ENCODE measurements at regions not wholly inside any gene's neighbourhood (a gene's known extent, or its start where the extent isn't known, plus 50 kb on each side); places are given as distances from the start of the nearest gene placed in this dataset.

DNA sequence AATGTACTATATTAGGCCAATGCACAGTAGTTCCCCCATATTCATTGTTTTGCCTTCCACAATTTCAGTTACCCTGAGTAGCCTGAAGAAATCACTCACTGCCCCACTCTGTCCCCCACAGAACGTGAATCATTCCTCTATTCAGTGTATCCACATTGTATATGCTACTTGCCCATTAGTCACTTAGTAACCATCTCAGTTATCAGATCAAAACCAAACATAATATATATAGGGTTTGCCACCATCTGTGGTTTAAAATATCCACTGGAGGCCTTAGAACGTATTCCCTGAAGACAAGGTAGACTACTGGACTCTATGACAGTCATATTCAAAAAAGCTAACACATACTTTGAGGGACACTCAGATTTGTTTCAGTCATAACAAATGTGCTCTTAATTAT, 465.7 kb upstream of the RGMB start:
- Histone ChIP-seq H3K36me3 (ENCODE audit: control insufficient read depth, insufficient read depth, low read length) (no peaks in the 10 kb centered on the region), H3K4me3 (replicated peaks; ENCODE audit: low read depth, low read length) (no peak overlapping the region), H3K27me3 (replicated peaks; ENCODE audit: control insufficient read depth, insufficient read depth, low read length) (no peaks in the 10 kb centered on the region)
- TF ChIP-seq, protein P1, sequence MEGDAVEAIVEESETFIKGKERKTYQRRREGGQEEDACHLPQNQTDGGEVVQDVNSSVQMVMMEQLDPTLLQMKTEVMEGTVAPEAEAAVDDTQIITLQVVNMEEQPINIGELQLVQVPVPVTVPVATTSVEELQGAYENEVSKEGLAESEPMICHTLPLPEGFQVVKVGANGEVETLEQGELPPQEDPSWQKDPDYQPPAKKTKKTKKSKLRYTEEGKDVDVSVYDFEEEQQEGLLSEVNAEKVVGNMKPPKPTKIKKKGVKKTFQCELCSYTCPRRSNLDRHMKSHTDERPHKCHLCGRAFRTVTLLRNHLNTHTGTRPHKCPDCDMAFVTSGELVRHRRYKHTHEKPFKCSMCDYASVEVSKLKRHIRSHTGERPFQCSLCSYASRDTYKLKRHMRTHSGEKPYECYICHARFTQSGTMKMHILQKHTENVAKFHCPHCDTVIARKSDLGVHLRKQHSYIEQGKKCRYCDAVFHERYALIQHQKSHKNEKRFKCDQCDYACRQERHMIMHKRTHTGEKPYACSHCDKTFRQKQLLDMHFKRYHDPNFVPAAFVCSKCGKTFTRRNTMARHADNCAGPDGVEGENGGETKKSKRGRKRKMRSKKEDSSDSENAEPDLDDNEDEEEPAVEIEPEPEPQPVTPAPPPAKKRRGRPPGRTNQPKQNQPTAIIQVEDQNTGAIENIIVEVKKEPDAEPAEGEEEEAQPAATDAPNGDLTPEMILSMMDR (IDR thresholded peaks at IDR 0.05; ENCODE audit: insufficient read depth, low read length, poor library complexity, severe bottlenecking) = no peak
- DNase-seq (ENCODE audit: extremely low read depth, insufficient read length) = no peak

DNA sequence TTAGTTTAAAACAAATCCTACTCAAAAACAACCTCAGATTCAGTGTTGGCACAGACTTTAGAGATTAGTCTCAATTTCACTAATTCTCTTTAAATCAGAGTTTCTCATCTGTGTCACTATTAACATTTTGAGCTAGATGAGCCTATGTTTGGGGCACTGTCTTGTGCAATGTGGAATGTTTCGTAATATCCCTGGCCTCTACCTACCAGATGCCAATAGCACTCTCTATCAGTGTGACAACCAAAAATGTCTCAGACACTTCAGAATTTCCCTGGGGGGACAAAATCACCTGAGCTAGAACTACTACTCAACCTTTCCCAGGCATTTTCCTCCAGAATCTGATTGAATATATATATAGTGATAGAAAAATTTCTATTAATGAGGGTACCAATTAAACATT, 465.2 kb upstream of the RGMB start:
- Histone ChIP-seq H3K27me3 (replicated peaks; ENCODE audit: control insufficient read depth, insufficient read depth, low read length) (no peaks in the 10 kb centered on the region), H3K36me3 (ENCODE audit: control insufficient read depth, insufficient read depth, low read length) (no peaks in the 10 kb centered on the region), H3K4me3 (replicated peaks; ENCODE audit: low read depth, low read length) (no peak overlapping the region)
- no peak for DNase-seq (ENCODE audit: extremely low read depth, insufficient read length)
- TF ChIP-seq, protein P1 (IDR thresholded peaks at IDR 0.05; ENCODE audit: insufficient read depth, low read length, poor library complexity, severe bottlenecking) = no peak

DNA sequence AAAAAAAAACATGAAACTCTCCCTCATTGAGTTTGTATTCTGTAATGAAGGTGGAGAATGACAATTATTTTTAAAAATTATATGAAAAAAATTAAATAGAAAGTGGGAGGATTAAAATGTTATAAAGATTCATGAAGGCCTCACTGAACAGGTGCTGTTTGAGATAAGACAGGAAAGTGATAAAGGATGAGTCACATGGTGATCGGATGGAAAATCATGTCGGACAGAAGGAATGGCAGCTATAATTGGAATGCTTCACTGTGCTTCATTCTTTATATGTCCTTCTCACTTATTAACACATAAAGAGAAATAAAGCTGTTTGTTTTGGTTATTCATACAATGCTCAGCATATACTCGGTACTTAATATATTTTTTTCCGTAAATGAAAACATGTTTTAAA, 464.5 kb upstream of the RGMB start:
- no peak for DNase-seq (ENCODE audit: extremely low read depth, insufficient read length)
- Histone ChIP-seq H3K36me3 (ENCODE audit: control insufficient read depth, insufficient read depth, low read length) (no peaks in the 10 kb centered on the region), H3K4me3 (replicated peaks; ENCODE audit: low read depth, low read length) (no peak overlapping the region), H3K27me3 (replicated peaks; ENCODE audit: control insufficient read depth, insufficient read depth, low read length) (no peaks in the 10 kb centered on the region)
- TF ChIP-seq, protein P1 (IDR thresholded peaks at IDR 0.05; ENCODE audit: insufficient read depth, low read length, poor library complexity, severe bottlenecking) = no peak

DNA sequence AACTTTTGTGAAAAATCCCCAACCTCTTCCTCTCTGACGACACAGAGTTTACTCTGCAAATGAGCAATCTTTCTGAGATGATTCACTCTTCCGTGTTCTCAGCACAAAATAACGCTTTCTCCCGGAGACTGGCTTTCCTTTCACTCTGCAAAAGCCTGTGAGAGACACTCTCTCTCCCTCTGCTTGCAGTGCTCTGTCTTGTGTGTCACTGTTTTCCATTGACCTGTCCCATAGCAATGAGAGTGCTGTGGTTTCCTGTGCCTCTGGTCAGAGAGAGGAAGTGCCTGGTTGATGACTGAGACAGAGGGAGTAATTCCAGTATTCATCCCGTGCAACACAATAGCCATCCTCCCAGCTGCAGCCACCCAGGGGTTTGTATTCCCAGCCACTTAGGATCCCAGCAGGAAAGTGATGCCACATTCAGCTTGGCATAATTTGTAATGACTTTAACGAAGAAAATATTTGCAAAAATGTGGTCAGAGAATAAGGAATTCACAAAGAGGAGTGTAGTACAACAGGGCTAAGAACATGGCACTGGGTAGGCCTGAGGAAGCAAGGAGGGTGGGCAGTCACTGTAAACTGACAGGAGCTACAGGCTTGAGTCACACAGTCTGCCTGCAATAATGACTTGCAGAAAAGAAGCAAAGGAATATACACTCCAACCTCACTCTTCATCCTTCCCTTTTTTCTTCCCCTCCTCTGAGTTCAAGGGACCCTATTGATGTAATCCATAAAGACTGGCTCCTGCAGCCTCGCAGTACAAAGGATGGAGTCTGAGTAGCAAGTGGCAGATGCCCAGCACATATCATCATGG, 463.5 kb upstream of the RGMB start:
- DNase-seq (ENCODE audit: extremely low read depth, insufficient read length) = peak; percentile 6

DNA sequence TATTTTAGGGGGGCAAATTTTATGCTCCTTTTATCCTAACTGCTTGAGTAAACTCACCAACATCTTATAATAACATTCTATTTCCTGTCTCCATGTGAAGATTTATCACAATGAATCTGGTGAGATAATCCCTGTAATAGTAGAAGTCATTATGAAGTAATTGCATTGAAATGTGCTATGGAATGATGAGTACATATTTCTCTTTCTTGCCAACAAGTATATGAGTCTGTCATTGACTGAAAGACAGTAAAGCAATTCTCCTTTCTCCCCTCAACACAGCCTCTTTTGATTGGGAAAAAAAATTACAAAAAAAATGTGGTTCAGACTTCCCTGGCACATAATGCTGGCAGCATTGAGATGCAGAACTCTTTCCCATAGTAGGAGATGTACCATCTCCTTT, 459.2 kb upstream of the RGMB start:
- no peak for DNase-seq (ENCODE audit: extremely low read depth, insufficient read length)
- no peaks in the 10 kb centered on the region for H3K27me3 ChIP-seq (replicated peaks; ENCODE audit: control insufficient read depth, insufficient read depth, low read length)
- TF ChIP-seq, protein P1 (IDR thresholded peaks at IDR 0.05; ENCODE audit: insufficient read depth, low read length, poor library complexity, severe bottlenecking) = no peak
- H3K36me3 ChIP-seq (ENCODE audit: control insufficient read depth, insufficient read depth, low read length) = no peaks in the 10 kb centered on the region
- H3K4me3 ChIP-seq (replicated peaks; ENCODE audit: low read depth, low read length) = no peak overlapping the region

More for the DNA sequence above, 463.5 kb upstream of the RGMB start:
- no peaks in the 10 kb centered on the region for H3K27me3 ChIP-seq (replicated peaks; ENCODE audit: control insufficient read depth, insufficient read depth, low read length)
- H3K36me3 ChIP-seq (ENCODE audit: control insufficient read depth, insufficient read depth, low read length) = no peaks in the 10 kb centered on the region
- TF ChIP-seq, protein P1 (IDR thresholded peaks at IDR 0.05; ENCODE audit: insufficient read depth, low read length, poor library complexity, severe bottlenecking) = no peak
- no peak overlapping the region for H3K4me3 ChIP-seq (replicated peaks; ENCODE audit: low read depth, low read length)
